ENCODE measurements at regions not wholly inside any gene's neighbourhood (a gene's known extent, or its start where the extent isn't known, plus 50 kb on each side); places are given as distances from the start of the nearest gene placed in this dataset.
"Not testable (repeated sequence)": the region's sequence is repeated elsewhere in the genome, so short reads cannot be mapped to it uniquely, and the experiment has no call there.

DNA sequence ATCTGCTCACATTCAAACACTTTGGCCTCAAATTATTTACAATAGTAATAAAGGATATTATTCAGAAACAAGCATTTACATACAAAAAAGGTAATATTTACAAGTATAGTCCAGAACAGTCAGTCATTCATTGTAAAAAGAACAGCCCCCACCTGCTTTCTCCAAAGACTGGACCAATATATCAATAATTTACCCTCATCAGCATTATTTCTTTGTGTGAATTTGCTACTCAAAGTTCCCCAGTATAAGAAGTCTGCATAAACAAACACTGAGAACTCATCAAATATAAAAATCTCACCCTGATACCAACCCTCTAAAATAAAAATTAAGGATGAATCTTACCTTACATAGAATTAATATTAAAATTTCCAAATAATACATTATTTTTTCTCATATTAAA lies 267.8 kb upstream of the POU5F2 start:
- H3K27me3 ChIP-seq (replicated peaks in 2 of 5; ENCODE audit: control insufficient read depth in 4 of 5, insufficient read depth in 5 of 5, low read length in 4 of 5) = no peaks in the 10 kb centered on the region
- H3K27ac ChIP-seq (ENCODE audit: insufficient read depth in 1 of 2, low read depth in 1 of 2, low read length in 2 of 2, poor library complexity in 1 of 2, severe bottlenecking in 2 of 2) = no peak overlapping the region
- DNase-seq = no peak
- peaks cover 2 to 16% (median 7%) of the 10 kb centered on the region in 4 experiments for H3K36me3 ChIP-seq (ENCODE audit: control insufficient read depth in 4 of 4, insufficient read depth in 4 of 4, low read length in 3 of 4)
- H3K9me3 ChIP-seq (ENCODE audit: control extremely low read depth in 1 of 5, control insufficient read depth in 4 of 5, insufficient read depth in 2 of 5, low read depth in 1 of 5, low read length in 4 of 5) = peaks cover 0 to 12% (median 3%) of the 10 kb centered on the region in 5 experiments
- no peak overlapping the region for H3K4me3 ChIP-seq (ENCODE audit: control insufficient read depth in 1 of 7, extremely low read depth in 1 of 7, insufficient read depth in 4 of 7, low read depth in 2 of 7, low read length in 6 of 7)
- ChIA-PET POLR2A (no interaction called here), CTCF (no interaction called here)
- no peaks in the 10 kb centered on the region for H3K4me1 ChIP-seq (ENCODE audit: control extremely low read depth in 1 of 4, control insufficient read depth in 4 of 4, insufficient read depth in 4 of 4, low read length in 3 of 4)

DNA sequence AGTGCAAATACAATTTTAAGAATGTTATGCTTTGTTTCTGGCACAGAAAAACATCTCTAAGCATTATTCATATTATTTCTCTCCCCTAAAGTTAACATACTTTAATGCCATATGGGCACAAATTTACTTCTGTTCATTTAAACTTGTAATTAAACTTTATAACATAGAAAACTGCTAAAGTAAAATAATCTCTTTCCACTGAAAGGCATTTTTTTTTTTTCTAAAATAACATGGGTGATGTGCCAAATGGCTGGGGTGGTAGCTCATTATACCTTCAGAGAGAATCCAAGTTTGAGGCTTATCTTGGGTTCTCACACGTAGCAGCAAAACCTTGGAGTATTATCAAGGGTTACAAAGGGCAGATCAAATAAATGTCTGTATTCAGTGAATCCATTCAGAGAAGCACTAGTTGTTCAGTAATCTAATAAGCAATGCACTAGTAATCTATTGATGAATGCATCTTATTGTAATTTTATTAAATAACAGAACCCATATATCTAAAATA lies 257.6 kb upstream of the POU5F2 start:
- DNase-seq = peak in 1 of 3 donors; percentile 28
- Histone ChIP-seq H3K4me3 (ENCODE audit: control insufficient read depth in 1 of 7, extremely low read depth in 1 of 7, insufficient read depth in 4 of 7, low read depth in 2 of 7, low read length in 6 of 7) (no peak overlapping the region), H3K36me3 (ENCODE audit: control insufficient read depth in 4 of 4, insufficient read depth in 4 of 4, low read length in 3 of 4) (peaks cover 0 to 10% (median 3%) of the 10 kb centered on the region in 4 experiments), H3K27me3 (replicated peaks in 2 of 5; ENCODE audit: control insufficient read depth in 4 of 5, insufficient read depth in 5 of 5, low read length in 4 of 5) (no peaks in the 10 kb centered on the region), H3K27ac (ENCODE audit: insufficient read depth in 1 of 2, low read depth in 1 of 2, low read length in 2 of 2, poor library complexity in 1 of 2, severe bottlenecking in 2 of 2) (no peak overlapping the region), H3K4me1 (ENCODE audit: control extremely low read depth in 1 of 4, control insufficient read depth in 4 of 4, insufficient read depth in 4 of 4, low read length in 3 of 4) (no peaks in the 10 kb centered on the region), H3K9me3 (ENCODE audit: control extremely low read depth in 1 of 5, control insufficient read depth in 4 of 5, insufficient read depth in 2 of 5, low read depth in 1 of 5, low read length in 4 of 5) (peaks cover 0 to 22% (median 2%) of the 10 kb centered on the region in 5 experiments)
- 100% methylated on average over 1 of the region's 1 CpG for WGBS (ENCODE audit: insufficient coverage)
- CTCF ChIA-PET = interaction anchor here (0.7 kb wide), 1 partner anchor 600 kb away, joined by 3 read pairs; no protein-coding TSS in a partner anchor
- POLR2A ChIA-PET = no interaction called here

DNA sequence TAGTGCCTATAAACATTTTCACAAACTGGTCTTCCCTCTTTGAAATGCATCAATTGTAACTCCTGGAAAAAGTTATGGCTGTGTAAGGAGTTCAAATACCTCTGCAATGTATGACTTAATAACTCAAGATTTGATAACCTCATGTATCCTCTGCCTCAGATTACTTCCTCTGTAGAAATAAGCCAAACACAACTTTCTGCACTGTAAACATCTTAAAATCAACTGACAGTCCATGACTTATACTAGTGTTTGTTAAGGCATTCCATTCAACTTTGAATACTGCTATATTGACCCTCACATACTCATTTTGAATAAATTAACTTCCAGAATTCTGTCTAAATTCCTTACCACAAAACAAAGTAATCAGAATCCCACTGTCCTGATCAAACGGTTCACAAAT lies 256.2 kb upstream of the POU5F2 start:
- H3K4me3 ChIP-seq (ENCODE audit: control insufficient read depth in 1 of 7, extremely low read depth in 1 of 7, insufficient read depth in 4 of 7, low read depth in 2 of 7, low read length in 6 of 7) = no peak overlapping the region
- WGBS (ENCODE audit: insufficient coverage) = no CpG with 5 or more reads among the region's 1 CpG
- no peaks in the 10 kb centered on the region for H3K27me3 ChIP-seq (replicated peaks in 2 of 5; ENCODE audit: control insufficient read depth in 4 of 5, insufficient read depth in 5 of 5, low read length in 4 of 5)
- H3K27ac ChIP-seq (ENCODE audit: insufficient read depth in 1 of 2, low read depth in 1 of 2, low read length in 2 of 2, poor library complexity in 1 of 2, severe bottlenecking in 2 of 2) = no peak overlapping the region
- DNase-seq = no peak
- no peaks in the 10 kb centered on the region for H3K4me1 ChIP-seq (ENCODE audit: control extremely low read depth in 1 of 4, control insufficient read depth in 4 of 4, insufficient read depth in 4 of 4, low read length in 3 of 4)
- H3K36me3 ChIP-seq (ENCODE audit: control insufficient read depth in 4 of 4, insufficient read depth in 4 of 4, low read length in 3 of 4) = peaks cover 0 to 10% (median 3%) of the 10 kb centered on the region in 4 experiments
- H3K9me3 ChIP-seq (ENCODE audit: control extremely low read depth in 1 of 5, control insufficient read depth in 4 of 5, insufficient read depth in 2 of 5, low read depth in 1 of 5, low read length in 4 of 5) = peaks cover 0 to 22% (median 2%) of the 10 kb centered on the region in 5 experiments
- POLR2A ChIA-PET = no interaction called here
- CTCF ChIA-PET = no interaction called here

DNA sequence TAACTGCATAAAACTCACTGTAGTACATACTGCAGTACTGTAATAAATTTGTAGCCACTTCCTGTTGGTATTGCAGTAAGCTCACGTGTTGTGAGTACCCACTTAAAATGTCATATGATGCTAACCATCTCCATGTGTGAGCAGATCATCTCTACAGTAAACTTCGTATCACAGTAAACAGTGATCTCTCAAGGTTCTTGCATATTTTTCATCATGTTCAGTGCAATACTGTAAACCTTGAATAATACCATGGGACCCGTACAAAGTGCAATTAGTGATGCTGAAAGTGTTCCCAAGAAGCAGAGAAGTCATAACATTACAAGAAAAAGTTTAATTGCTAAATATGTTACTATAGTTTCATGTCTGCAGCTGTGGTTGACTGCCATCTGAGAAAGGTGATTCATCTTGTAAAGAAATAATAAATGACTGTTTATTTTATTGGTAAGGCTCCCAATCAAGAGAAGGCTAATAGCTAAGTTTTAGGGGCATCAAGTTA lies 253.8 kb upstream of the POU5F2 start:
- DNase-seq = peak in 1 of 3 donors; percentile 16
- WGBS (ENCODE audit: insufficient coverage) = 100% methylated on average over 1 of the region's 3 CpGs
- POLR2A ChIA-PET = no interaction called here
- no peaks in the 10 kb centered on the region for H3K4me1 ChIP-seq (ENCODE audit: control extremely low read depth in 1 of 4, control insufficient read depth in 4 of 4, insufficient read depth in 4 of 4, low read length in 3 of 4)
- no peak overlapping the region for H3K27ac ChIP-seq (ENCODE audit: insufficient read depth in 1 of 2, low read depth in 1 of 2, low read length in 2 of 2, poor library complexity in 1 of 2, severe bottlenecking in 2 of 2)
- peaks cover 0 to 5% (median 0%) of the 10 kb centered on the region in 4 experiments for H3K36me3 ChIP-seq (ENCODE audit: control insufficient read depth in 4 of 4, insufficient read depth in 4 of 4, low read length in 3 of 4)
- no peak overlapping the region for H3K4me3 ChIP-seq (ENCODE audit: control insufficient read depth in 1 of 7, extremely low read depth in 1 of 7, insufficient read depth in 4 of 7, low read depth in 2 of 7, low read length in 6 of 7)
- H3K27me3 ChIP-seq (replicated peaks in 2 of 5; ENCODE audit: control insufficient read depth in 4 of 5, insufficient read depth in 5 of 5, low read length in 4 of 5) = no peaks in the 10 kb centered on the region
- CTCF ChIA-PET = no interaction called here
- peaks cover 0 to 2% (median 0%) of the 10 kb centered on the region in 5 experiments for H3K9me3 ChIP-seq (ENCODE audit: control extremely low read depth in 1 of 5, control insufficient read depth in 4 of 5, insufficient read depth in 2 of 5, low read depth in 1 of 5, low read length in 4 of 5)

DNA sequence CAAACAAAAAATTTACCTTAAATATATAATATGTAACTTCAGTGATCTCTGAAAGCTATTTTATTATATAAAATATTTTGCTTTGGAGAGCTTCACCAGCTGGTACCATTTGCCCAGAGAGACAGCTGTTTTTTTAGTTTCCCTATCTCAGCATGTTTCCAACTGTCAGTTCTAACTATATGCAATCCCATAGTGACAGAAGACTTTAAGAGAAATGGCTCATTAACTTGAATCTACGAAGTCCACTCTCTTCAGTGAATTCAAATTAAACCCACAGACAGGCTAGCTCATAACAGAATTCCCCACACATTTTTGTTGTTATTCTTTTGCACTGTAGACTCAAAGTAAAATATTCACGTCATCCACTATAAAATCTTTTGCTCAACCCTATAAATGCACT lies 251.8 kb upstream of the POU5F2 start:
- Histone ChIP-seq H3K36me3 (ENCODE audit: control insufficient read depth in 4 of 4, insufficient read depth in 4 of 4, low read length in 3 of 4) (peaks cover 0 to 5% (median 0%) of the 10 kb centered on the region in 4 experiments), H3K27me3 (replicated peaks in 2 of 5; ENCODE audit: control insufficient read depth in 4 of 5, insufficient read depth in 5 of 5, low read length in 4 of 5) (no peaks in the 10 kb centered on the region), H3K27ac (ENCODE audit: insufficient read depth in 1 of 2, low read depth in 1 of 2, low read length in 2 of 2, poor library complexity in 1 of 2, severe bottlenecking in 2 of 2) (no peak overlapping the region), H3K4me3 (ENCODE audit: control insufficient read depth in 1 of 7, extremely low read depth in 1 of 7, insufficient read depth in 4 of 7, low read depth in 2 of 7, low read length in 6 of 7) (no peak overlapping the region), H3K9me3 (ENCODE audit: control extremely low read depth in 1 of 5, control insufficient read depth in 4 of 5, insufficient read depth in 2 of 5, low read depth in 1 of 5, low read length in 4 of 5) (no peaks in the 10 kb centered on the region), H3K4me1 (ENCODE audit: control extremely low read depth in 1 of 4, control insufficient read depth in 4 of 4, insufficient read depth in 4 of 4, low read length in 3 of 4) (no peaks in the 10 kb centered on the region)
- ChIA-PET POLR2A (no interaction called here), CTCF (no interaction called here)
- no peak for DNase-seq
- WGBS (ENCODE audit: insufficient coverage) = 100% methylated on average over 1 of the region's 2 CpGs

DNA sequence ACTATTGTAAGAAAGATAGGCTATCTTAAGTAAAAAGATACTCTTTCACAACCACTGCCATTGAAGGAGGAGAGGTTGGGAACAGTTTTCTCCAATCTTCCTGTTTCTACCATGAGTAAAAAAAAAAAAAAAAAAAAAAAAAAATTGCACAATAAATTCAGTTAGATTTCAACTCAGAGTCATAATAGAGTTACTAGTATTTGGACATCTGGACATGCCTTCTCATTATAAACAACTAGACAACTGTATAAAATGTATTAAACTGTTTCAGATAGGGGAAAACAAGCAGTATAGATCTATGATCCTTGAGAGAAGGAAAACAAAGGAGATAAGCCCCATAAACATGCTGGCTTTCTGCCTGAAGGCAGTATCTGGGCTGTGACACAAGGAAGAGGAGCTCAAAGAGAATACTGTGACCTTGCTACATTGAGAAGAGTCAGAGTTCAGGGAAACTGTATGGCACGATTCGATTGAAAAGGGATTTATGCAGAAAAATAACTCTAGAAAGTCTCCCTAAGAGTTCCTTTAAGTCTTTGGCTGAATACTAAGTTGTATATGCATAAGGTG lies 249.2 kb upstream of the POU5F2 start:
- H3K36me3 ChIP-seq (ENCODE audit: control insufficient read depth in 4 of 4, insufficient read depth in 4 of 4, low read length in 3 of 4) = peaks cover 0 to 5% (median 0%) of the 10 kb centered on the region in 4 experiments
- WGBS (ENCODE audit: insufficient coverage) = 100% methylated on average over 2 of the region's 2 CpGs
- H3K4me1 ChIP-seq (ENCODE audit: control extremely low read depth in 1 of 4, control insufficient read depth in 4 of 4, insufficient read depth in 4 of 4, low read length in 3 of 4) = no peaks in the 10 kb centered on the region
- CTCF ChIA-PET = interaction anchor here (1.1 to 1.2 kb wide), 2 partner anchors 10 to 23 kb away, joined by 3 read pairs; no protein-coding TSS in a partner anchor
- no peaks in the 10 kb centered on the region for H3K27me3 ChIP-seq (replicated peaks in 2 of 5; ENCODE audit: control insufficient read depth in 4 of 5, insufficient read depth in 5 of 5, low read length in 4 of 5)
- no peak overlapping the region for H3K27ac ChIP-seq (ENCODE audit: insufficient read depth in 1 of 2, low read depth in 1 of 2, low read length in 2 of 2, poor library complexity in 1 of 2, severe bottlenecking in 2 of 2)
- no peak overlapping the region for H3K4me3 ChIP-seq (ENCODE audit: control insufficient read depth in 1 of 7, extremely low read depth in 1 of 7, insufficient read depth in 4 of 7, low read depth in 2 of 7, low read length in 6 of 7)
- no peak for DNase-seq
- POLR2A ChIA-PET = no interaction called here
- H3K9me3 ChIP-seq (ENCODE audit: control extremely low read depth in 1 of 5, control insufficient read depth in 4 of 5, insufficient read depth in 2 of 5, low read depth in 1 of 5, low read length in 4 of 5) = no peaks in the 10 kb centered on the region

DNA sequence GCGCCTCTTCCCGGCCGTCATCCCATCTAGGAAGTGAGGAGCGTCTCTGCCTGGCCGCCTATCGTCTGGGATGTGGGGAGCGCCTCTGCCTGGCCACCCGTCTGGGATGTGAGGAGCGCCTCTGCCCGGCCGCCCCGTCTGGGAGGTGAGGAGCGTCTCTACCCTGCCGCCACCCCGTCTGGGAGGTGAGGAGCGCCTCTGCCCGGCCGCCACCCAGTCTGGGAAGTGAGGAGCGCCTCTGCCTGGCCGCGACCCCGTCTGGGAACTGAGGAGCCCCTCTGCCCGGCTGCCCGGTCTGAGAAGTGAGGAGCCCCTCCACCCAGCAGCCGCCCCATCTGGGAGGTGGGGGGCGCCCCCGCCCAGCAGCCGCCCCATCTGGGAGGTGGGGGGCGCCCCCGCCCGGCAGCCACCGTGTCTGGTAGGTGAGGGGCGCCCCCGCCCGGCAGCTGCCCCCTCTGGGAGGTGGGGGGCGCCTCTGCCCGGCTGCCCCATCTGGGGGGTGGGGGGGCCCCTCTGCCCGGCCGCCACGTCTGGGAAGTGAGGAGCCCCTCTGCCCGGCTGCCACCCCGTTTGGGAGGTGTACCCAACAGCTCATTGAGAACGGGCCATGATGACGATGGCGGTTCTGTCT lies 244.7 kb upstream of the POU5F2 start:
- H3K4me1 ChIP-seq (ENCODE audit: control extremely low read depth in 1 of 4, control insufficient read depth in 4 of 4, insufficient read depth in 4 of 4, low read length in 3 of 4); H3K9me3 ChIP-seq (ENCODE audit: control extremely low read depth in 1 of 5, control insufficient read depth in 4 of 5, insufficient read depth in 2 of 5, low read depth in 1 of 5, low read length in 4 of 5); H3K4me3 ChIP-seq (ENCODE audit: control insufficient read depth in 1 of 7, extremely low read depth in 1 of 7, insufficient read depth in 4 of 7, low read depth in 2 of 7, low read length in 6 of 7); POLR2A ChIA-PET; H3K27me3 ChIP-seq (replicated peaks in 2 of 5; ENCODE audit: control insufficient read depth in 4 of 5, insufficient read depth in 5 of 5, low read length in 4 of 5); DNase-seq; H3K27ac ChIP-seq (ENCODE audit: insufficient read depth in 1 of 2, low read depth in 1 of 2, low read length in 2 of 2, poor library complexity in 1 of 2, severe bottlenecking in 2 of 2); CTCF ChIA-PET: not testable (repeated sequence)
- 93% methylated on average over 19 of the region's 45 CpGs for WGBS (ENCODE audit: insufficient coverage)
- H3K36me3 ChIP-seq (ENCODE audit: control insufficient read depth in 4 of 4, insufficient read depth in 4 of 4, low read length in 3 of 4) = peaks cover 0 to 11% (median under 1%) of the 10 kb centered on the region in 4 experiments

Data from common myeloid progenitor, CD34-positive (primary cell).